KOPT-K1 (cell line): ENCODE measurements at regions not wholly inside any gene's neighbourhood (a gene's known extent, or its start where the extent isn't known, plus 50 kb on each side); places are given as distances from the start of the nearest gene placed in this dataset.

Experiments
- H3K27ac ChIP-seq: fragments of 200-600 bp; sonication (generic); 2 replicates; pipeline ENCODE4 v1.5.1; 2016; ENCODE audit warnings: antibody characterized with exemption, mild to moderate bottlenecking, low read depth, low read length; ENCODE audit not compliant: poor library complexity, severe bottlenecking
- H3K36me3 ChIP-seq: fragments of 200-600 bp; sonication (generic); 2 replicates; pipeline ENCODE4 v1.5.1; 2017; ENCODE audit warnings: antibody characterized with exemption, mild to moderate bottlenecking, low read length, moderate library complexity; ENCODE audit not compliant: insufficient read depth
- H3K9me3 ChIP-seq: fragments of 200-600 bp; sonication (generic); 2 replicates; pipeline ENCODE4 v1.5.1; 2017; ENCODE audit warnings: antibody characterized with exemption, low read length, mild to moderate bottlenecking; ENCODE audit not compliant: insufficient read depth, poor library complexity, severe bottlenecking

- no peak overlapping the region for H3K27ac ChIP-seq
- no peaks in the 10 kb centered on the region for H3K9me3 ChIP-seq
- H3K36me3 ChIP-seq: no peaks in the 10 kb centered on the region
These were observed 107.4 kb downstream of the BCOR start for GRCh38 chrX:39990388-39990787.

GRCh38 chrX:39992300-39992699 is 105.5 kb downstream of the BCOR start:
- H3K36me3 ChIP-seq: no peaks in the 10 kb centered on the region
- no peaks in the 10 kb centered on the region for H3K9me3 ChIP-seq
- H3K27ac ChIP-seq: no peak overlapping the region

GRCh38 chrX:39995457-39995856 is 102.3 kb downstream of the BCOR start:
- Histone ChIP-seq H3K9me3 (no peaks in the 10 kb centered on the region), H3K27ac (no peak overlapping the region), H3K36me3 (no peaks in the 10 kb centered on the region)

- Histone ChIP-seq H3K9me3 (no peaks in the 10 kb centered on the region), H3K36me3 (no peaks in the 10 kb centered on the region), H3K27ac (no peak overlapping the region)
These were observed 101.2 kb downstream of the BCOR start for GRCh38 chrX:39996536-39996935.

GRCh38 chrX:39998636-39999406 is 98.9 kb downstream of the BCOR start:
- Histone ChIP-seq H3K36me3 (no peaks in the 10 kb centered on the region), H3K9me3 (no peaks in the 10 kb centered on the region), H3K27ac (no peak overlapping the region)
